Body of pancreas (tissue), 4 donors: ENCODE measurements at regions not wholly inside any gene's neighbourhood (a gene's known extent, or its start where the extent isn't known, plus 50 kb on each side); places are given as distances from the start of the nearest gene placed in this dataset.

Experiments
- ATAC-seq: fragments of 150-250 bp; one replicate; pipeline ENCODE4 v1.9.1; 2016
- DNase-seq, 4 donors: peaks; one replicate each; pipeline ENCODE4 v3.0.0-alpha.2; 2019
- H3K27ac ChIP-seq, 4 donors: fragments of 200-600 bp; sonication (generic); 1 replicate in 3 of 4; 2 replicates in 1 of 4; pipeline versions ENCODE4 v1.5.1 to v1.6.1; 2016 to 2019; ENCODE audit warnings: mild to moderate bottlenecking in 1 of 4, mixed read lengths in 1 of 4, moderate library complexity in 1 of 4
- H3K27me3 ChIP-seq, 2 donors: fragments of 200-600 bp; sonication (generic); one replicate each; pipeline ENCODE4 v1.6.0; 2016; ENCODE audit warnings: mild to moderate bottlenecking in 1 of 2
- H3K36me3 ChIP-seq, 2 donors: fragments of 200-600 bp; sonication (generic); replicated peaks in 1 of 2; 2 replicates each; pipeline ENCODE4 v1.5.1; 2016; ENCODE audit warnings: low read depth in 2 of 2; ENCODE audit not compliant: insufficient read depth in 1 of 2
- H3K4me1 ChIP-seq: fragments of 200-600 bp; sonication (generic); one replicate; pipeline ENCODE4 v1.6.0; 2016
- H3K4me3 ChIP-seq, 2 donors: fragments of 200-600 bp; sonication (generic); 1 replicate in 1 of 2; 2 replicates in 1 of 2; pipeline ENCODE4 v1.5.1; 2016 to 2019
- H3K9me3 ChIP-seq, 3 donors: fragments of 200-600 bp; sonication (generic); 1 replicate in 2 of 3; 2 replicates in 1 of 3; pipeline ENCODE4 v1.5.1; 2016
- POLR2A ChIP-seq, 3 donors: fragments of 450-650 bp; IDR thresholded peaks; one replicate each; pipeline ENCODE4 v1.6.1; 2016; ENCODE audit warnings: antibody characterized with exemption in 3 of 3, mild to moderate bottlenecking in 2 of 3
- WGBS, 2 donors: methylation state at CpG; one replicate each; pipeline ENCODE4 v1.1.5; 2017; 5-methylcytosine and 5-hydroxymethylcytosine counted together
- intact Hi-C: fragments of 100-400 bp; cut with DNase I; formaldehyde crosslinking; loops from one replicate; pipeline ENCODE4 v1.15.1; 2023
- TF ChIP-seq, protein P1 (sequence below), 7 experiments: fragments of 450-650 bp in 4 of 7; fragments of 200-600 bp in 3 of 7; sonication (generic) in 3 of 7; IDR thresholded peaks; one replicate each; pipeline ENCODE4 v1.5.1; 2016 to 2019; ENCODE audit warnings: antibody characterized with exemption in 7 of 7

DNA sequence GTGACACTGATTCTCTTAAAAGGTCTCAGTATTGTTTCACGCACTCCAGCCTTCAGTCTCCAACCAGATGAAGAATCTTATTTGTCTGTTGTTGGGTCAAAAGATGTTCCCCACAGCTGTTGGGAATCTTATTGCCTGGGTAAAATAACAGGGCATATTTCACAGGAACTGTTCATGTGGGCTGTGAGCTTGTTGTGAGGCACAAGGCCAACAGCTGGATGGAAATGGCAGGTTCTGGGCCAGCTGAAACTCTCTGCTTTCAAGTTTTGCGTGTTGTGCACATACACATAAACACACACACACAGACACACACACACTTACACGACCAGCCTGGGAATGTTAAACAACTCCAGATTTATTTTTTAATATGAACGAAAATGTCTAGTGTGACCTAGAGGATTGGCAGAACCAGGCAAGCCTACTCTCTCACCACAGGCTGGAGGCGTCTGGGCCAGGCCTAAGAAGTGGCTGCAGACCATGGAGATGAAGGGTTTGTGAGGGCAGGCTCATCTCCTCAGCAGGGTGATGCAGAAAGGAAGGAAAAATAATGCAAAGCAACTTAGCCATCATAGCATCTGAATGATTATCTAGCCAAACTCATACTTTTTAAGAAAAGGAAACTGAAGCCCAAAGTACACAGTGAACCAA is 357.0 kb downstream of the TTLL7 start:
- Histone ChIP-seq H3K4me3 (no peak overlapping the region), H3K4me1 (peaks cover 5% of the 10 kb centered on the region), H3K27ac (no peak overlapping the region), H3K9me3 (no peaks in the 10 kb centered on the region), H3K27me3 (no peaks in the 10 kb centered on the region), H3K36me3 (no peaks in the 10 kb centered on the region)
- DNase-seq (no peak), ATAC-seq (no peak)
- no peak for TF ChIP-seq POLR2A (IDR thresholded peaks at IDR 0.05)
- TF ChIP-seq, protein P1, sequence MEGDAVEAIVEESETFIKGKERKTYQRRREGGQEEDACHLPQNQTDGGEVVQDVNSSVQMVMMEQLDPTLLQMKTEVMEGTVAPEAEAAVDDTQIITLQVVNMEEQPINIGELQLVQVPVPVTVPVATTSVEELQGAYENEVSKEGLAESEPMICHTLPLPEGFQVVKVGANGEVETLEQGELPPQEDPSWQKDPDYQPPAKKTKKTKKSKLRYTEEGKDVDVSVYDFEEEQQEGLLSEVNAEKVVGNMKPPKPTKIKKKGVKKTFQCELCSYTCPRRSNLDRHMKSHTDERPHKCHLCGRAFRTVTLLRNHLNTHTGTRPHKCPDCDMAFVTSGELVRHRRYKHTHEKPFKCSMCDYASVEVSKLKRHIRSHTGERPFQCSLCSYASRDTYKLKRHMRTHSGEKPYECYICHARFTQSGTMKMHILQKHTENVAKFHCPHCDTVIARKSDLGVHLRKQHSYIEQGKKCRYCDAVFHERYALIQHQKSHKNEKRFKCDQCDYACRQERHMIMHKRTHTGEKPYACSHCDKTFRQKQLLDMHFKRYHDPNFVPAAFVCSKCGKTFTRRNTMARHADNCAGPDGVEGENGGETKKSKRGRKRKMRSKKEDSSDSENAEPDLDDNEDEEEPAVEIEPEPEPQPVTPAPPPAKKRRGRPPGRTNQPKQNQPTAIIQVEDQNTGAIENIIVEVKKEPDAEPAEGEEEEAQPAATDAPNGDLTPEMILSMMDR (IDR thresholded peaks at IDR 0.05), result no peak
- intact Hi-C loops, result no loop called here
- 58 to 65% methylated on average over 5 of the region's 5 CpGs for WGBS, 2 donors

DNA sequence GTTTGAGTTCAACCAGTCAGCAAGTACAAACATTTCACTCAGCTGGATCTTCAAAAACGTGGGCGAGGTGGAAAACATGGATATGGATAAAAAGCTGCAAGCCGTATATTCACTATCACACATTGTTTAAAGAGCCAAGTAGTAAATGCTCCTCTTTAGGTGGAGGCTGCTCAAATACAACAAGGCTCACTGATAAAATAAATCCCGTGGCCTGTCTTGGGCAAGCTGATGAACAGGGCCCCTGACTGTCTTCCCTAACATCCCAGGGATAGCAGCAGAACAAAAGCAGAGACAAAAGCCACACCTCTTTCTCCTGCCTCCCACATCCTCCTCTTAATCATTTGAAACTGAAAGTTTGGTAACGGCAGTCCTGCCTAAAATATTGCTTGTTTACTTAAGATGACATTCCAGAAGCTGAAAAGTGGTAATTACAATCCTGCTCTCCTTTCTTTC is 357.7 kb downstream of the TTLL7 start:
- no peak overlapping the region for H3K4me3 ChIP-seq
- no peaks in the 10 kb centered on the region for H3K9me3 ChIP-seq
- H3K27ac ChIP-seq, result no peak overlapping the region
- WGBS, 2 donors, result 34 to 44% methylated on average over 5 of the region's 5 CpGs
- no peaks in the 10 kb centered on the region for H3K27me3 ChIP-seq
- peaks cover 5% of the 10 kb centered on the region for H3K4me1 ChIP-seq
- DNase-seq, result no peak
- no peaks in the 10 kb centered on the region for H3K36me3 ChIP-seq
- intact Hi-C loops, result no loop called here
- TF ChIP-seq, protein P1 (IDR thresholded peaks at IDR 0.05), result no peak
- no peak for TF ChIP-seq POLR2A (IDR thresholded peaks at IDR 0.05)
- ATAC-seq, result no peak

DNA sequence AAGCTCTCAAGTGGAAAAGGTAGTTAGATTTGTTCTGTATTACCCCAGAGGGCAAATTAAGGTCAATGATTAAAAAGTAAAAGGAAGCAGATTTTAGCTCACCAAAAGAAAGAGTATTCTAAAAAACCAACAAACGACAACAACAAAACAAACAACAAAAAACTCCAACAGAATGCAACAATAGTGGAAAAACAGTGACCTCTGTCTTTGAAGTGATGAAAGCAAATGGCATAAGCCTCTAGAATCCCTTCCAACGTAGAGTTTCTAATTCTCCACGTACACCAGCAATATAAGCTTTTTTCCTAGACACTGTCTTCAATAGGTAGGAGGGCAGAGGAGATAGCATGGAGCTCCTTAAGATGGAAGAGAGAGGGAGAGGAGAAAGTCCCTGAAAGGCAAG is 359.1 kb downstream of the TTLL7 start:
- TF ChIP-seq POLR2A (IDR thresholded peaks at IDR 0.05), result no peak
- TF ChIP-seq, protein P1 (IDR thresholded peaks at IDR 0.05), result no peak
- Histone ChIP-seq H3K4me3 (no peak overlapping the region), H3K9me3 (no peaks in the 10 kb centered on the region), H3K4me1 (peaks cover 5% of the 10 kb centered on the region), H3K27me3 (no peaks in the 10 kb centered on the region), H3K36me3 (no peaks in the 10 kb centered on the region), H3K27ac (no peak overlapping the region)
- DNase-seq (no peak), ATAC-seq (no peak)
- intact Hi-C loops, result no loop called here
- 78 to 87% methylated on average over 3 of the region's 3 CpGs for WGBS, 2 donors

DNA sequence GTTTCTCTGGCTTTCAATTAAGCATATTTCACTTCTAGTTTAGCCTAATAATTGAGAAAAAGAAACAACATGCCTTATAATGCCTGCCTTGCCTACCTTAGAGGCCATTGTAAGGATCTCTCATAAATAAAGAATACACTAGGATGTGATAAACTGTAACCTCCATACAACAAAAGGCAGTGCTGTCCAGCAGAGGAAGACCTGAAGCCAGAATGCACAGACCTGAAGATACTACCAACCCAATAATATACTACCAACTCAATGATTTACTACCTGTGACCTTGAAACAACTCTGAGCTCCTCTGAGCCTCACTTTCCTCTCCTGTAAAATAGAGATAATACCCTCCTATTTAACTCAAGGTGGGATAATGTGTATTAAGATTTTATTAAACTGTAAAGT is 361.3 kb downstream of the TTLL7 start:
- ATAC-seq (no peak), DNase-seq (no peak)
- H3K9me3 ChIP-seq, result no peaks in the 10 kb centered on the region
- intact Hi-C loops, result no loop called here
- TF ChIP-seq, protein P1 (IDR thresholded peaks at IDR 0.05), result no peak
- TF ChIP-seq POLR2A (IDR thresholded peaks at IDR 0.05), result no peak
- H3K27me3 ChIP-seq, result no peaks in the 10 kb centered on the region
- H3K36me3 ChIP-seq, result no peaks in the 10 kb centered on the region
- H3K4me3 ChIP-seq, result no peak overlapping the region
- H3K27ac ChIP-seq, result no peak overlapping the region
- H3K4me1 ChIP-seq, result peaks cover 5% of the 10 kb centered on the region

DNA sequence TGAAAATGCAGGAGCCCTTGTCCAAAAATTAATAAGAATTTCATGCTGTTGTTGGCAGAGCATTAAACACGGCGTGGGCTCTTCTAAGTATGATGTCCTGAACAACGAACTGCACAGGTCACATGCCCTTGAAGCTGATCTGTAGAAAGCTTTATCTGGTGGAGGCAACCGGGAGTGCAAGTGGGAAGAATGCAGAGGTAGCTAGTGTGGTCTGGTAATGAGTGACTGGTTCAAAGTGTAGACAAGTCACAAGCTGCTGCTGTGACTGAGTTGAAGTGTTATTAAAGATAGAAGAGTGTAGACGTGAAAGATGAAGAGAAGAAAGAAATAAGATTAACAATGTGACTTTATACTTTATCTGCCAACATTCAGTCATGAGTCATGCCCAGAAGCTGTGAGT is 361.9 kb downstream of the TTLL7 start:
- no peak for ATAC-seq
- TF ChIP-seq, protein P1 (IDR thresholded peaks at IDR 0.05), result no peak
- no peak for TF ChIP-seq POLR2A (IDR thresholded peaks at IDR 0.05)
- H3K27me3 ChIP-seq, result no peaks in the 10 kb centered on the region
- no peaks in the 10 kb centered on the region for H3K9me3 ChIP-seq
- H3K4me3 ChIP-seq, result no peak overlapping the region
- intact Hi-C loops, result no loop called here
- no peaks in the 10 kb centered on the region for H3K36me3 ChIP-seq
- DNase-seq, result no peak
- peaks cover 5% of the 10 kb centered on the region for H3K4me1 ChIP-seq
- WGBS, 2 donors, result 72 to 80% methylated on average over 5 of the region's 5 CpGs
- no peak overlapping the region for H3K27ac ChIP-seq
